ENCODE measurements at regions not wholly inside any gene's neighbourhood (a gene's known extent, or its start where the extent isn't known, plus 50 kb on each side); places are given as distances from the start of the nearest gene placed in this dataset.

GRCh38 chr6:145352382-145353080 is 382.8 kb downstream of the EPM2A start:
- Histone ChIP-seq H3K9me3 (no peaks in the 10 kb centered on the region), H3K27ac (no peak overlapping the region), H3K36me3 (no peaks in the 10 kb centered on the region), H3K27me3 (ENCODE audit: low read depth) (no peaks in the 10 kb centered on the region), H3K4me3 (no peak overlapping the region), H3K4me1 (no peaks in the 10 kb centered on the region)
- ATAC-seq = no peak
- no peak for TF ChIP-seq CTCF (IDR thresholded peaks at IDR 0.05)
- no peak for DNase-seq
- intact Hi-C loops (cut with DNase I) = no loop called here

- no peak overlapping the region for H3K27ac ChIP-seq
- no peaks in the 10 kb centered on the region for H3K4me1 ChIP-seq
- DNase-seq (no peak), ATAC-seq (no peak)
- no peaks in the 10 kb centered on the region for H3K27me3 ChIP-seq (ENCODE audit: low read depth)
- H3K36me3 ChIP-seq = no peaks in the 10 kb centered on the region
- no peak for TF ChIP-seq CTCF (IDR thresholded peaks at IDR 0.05)
- no peaks in the 10 kb centered on the region for H3K9me3 ChIP-seq
- intact Hi-C loops (cut with DNase I) = no loop called here
- H3K4me3 ChIP-seq = no peak overlapping the region
These were observed 374.5 kb downstream of the EPM2A start for GRCh38 chr6:145360865-145361264.

GRCh38 chr6:145367149-145367548 is 368.2 kb downstream of the EPM2A start:
- ATAC-seq (no peak), DNase-seq (no peak)
- no peaks in the 10 kb centered on the region for H3K36me3 ChIP-seq
- TF ChIP-seq CTCF (IDR thresholded peaks at IDR 0.05) = no peak
- no peaks in the 10 kb centered on the region for H3K9me3 ChIP-seq
- intact Hi-C loops (cut with DNase I) = no loop called here
- no peaks in the 10 kb centered on the region for H3K4me1 ChIP-seq
- no peaks in the 10 kb centered on the region for H3K27me3 ChIP-seq (ENCODE audit: low read depth)
- H3K27ac ChIP-seq = no peak overlapping the region
- no peak overlapping the region for H3K4me3 ChIP-seq

- Histone ChIP-seq H3K4me3 (no peak overlapping the region), H3K9me3 (no peaks in the 10 kb centered on the region), H3K27me3 (ENCODE audit: low read depth) (no peaks in the 10 kb centered on the region), H3K4me1 (no peaks in the 10 kb centered on the region), H3K27ac (no peak overlapping the region), H3K36me3 (no peaks in the 10 kb centered on the region)
- no peak for TF ChIP-seq CTCF (IDR thresholded peaks at IDR 0.05)
- DNase-seq (no peak), ATAC-seq (no peak)
- intact Hi-C loops (cut with DNase I) = no loop called here
These were observed 367.2 kb downstream of the EPM2A start for GRCh38 chr6:145368075-145368474.

GRCh38 chr6:145370559-145370958 is 364.8 kb downstream of the EPM2A start:
- Histone ChIP-seq H3K27ac (no peak overlapping the region), H3K9me3 (no peaks in the 10 kb centered on the region), H3K4me3 (no peak overlapping the region), H3K36me3 (no peaks in the 10 kb centered on the region), H3K4me1 (no peaks in the 10 kb centered on the region), H3K27me3 (ENCODE audit: low read depth) (no peaks in the 10 kb centered on the region)
- no peak for ATAC-seq
- no peak for DNase-seq
- intact Hi-C loops (cut with DNase I) = no loop called here
- no peak for TF ChIP-seq CTCF (IDR thresholded peaks at IDR 0.05)
